ENCODE measurements at regions not wholly inside any gene's neighbourhood (a gene's known extent, or its start where the extent isn't known, plus 50 kb on each side); places are given as distances from the start of the nearest gene placed in this dataset.

GRCh38 chr11:69996451-69996850 is 81.7 kb upstream of the ANO1 start:
- CTCF ChIA-PET, result no interaction called here
- Histone ChIP-seq H3K27me3 (ENCODE audit: control insufficient read depth, insufficient read depth, low read length) (peaks cover 3% of the 10 kb centered on the region), H3K4me3 (ENCODE audit: low read depth, low read length) (no peak overlapping the region), H3K9me3 (ENCODE audit: control insufficient read depth, insufficient read depth, low read length) (peaks cover 2% of the 10 kb centered on the region), H3K27ac (ENCODE audit: low read depth, low read length) (no peak overlapping the region)
- POLR2A ChIA-PET, result no interaction called here
- TF ChIP-seq CTCF (IDR thresholded peaks at IDR 0.05; ENCODE audit: low read depth, low read length), result no peak
- DNase-seq (ENCODE audit: low read depth, low spot score), result no peak

- CTCF ChIA-PET, result no interaction called here
- DNase-seq (ENCODE audit: low read depth, low spot score), result no peak
- Histone ChIP-seq H3K9me3 (ENCODE audit: control insufficient read depth, insufficient read depth, low read length) (peaks cover 2% of the 10 kb centered on the region), H3K4me3 (ENCODE audit: low read depth, low read length) (no peak overlapping the region), H3K27me3 (ENCODE audit: control insufficient read depth, insufficient read depth, low read length) (peaks cover 2% of the 10 kb centered on the region), H3K27ac (ENCODE audit: low read depth, low read length) (no peak overlapping the region)
- POLR2A ChIA-PET, result no interaction called here
- TF ChIP-seq CTCF (IDR thresholded peaks at IDR 0.05; ENCODE audit: low read depth, low read length), result no peak
Measured at GRCh38 chr11:69997352-69997751, 80.8 kb upstream of the ANO1 start.

- no peak for TF ChIP-seq CTCF (IDR thresholded peaks at IDR 0.05; ENCODE audit: low read depth, low read length)
- CTCF ChIA-PET, result no interaction called here
Measured at GRCh38 chr11:69999721-70000120, 78.4 kb upstream of the ANO1 start.

GRCh38 chr11:70000228-70000627 is 77.9 kb upstream of the ANO1 start:
- no peak for DNase-seq (ENCODE audit: low read depth, low spot score)

More at GRCh38 chr11:69999721-70000120, 78.4 kb upstream of the ANO1 start:
- Histone ChIP-seq H3K4me3 (ENCODE audit: low read depth, low read length) (no peak overlapping the region), H3K27me3 (ENCODE audit: control insufficient read depth, insufficient read depth, low read length) (no peaks in the 10 kb centered on the region), H3K9me3 (ENCODE audit: control insufficient read depth, insufficient read depth, low read length) (no peaks in the 10 kb centered on the region; the same call in 1 of the 2 replicates), H3K27ac (ENCODE audit: low read depth, low read length) (no peak overlapping the region)
- DNase-seq (ENCODE audit: low read depth, low spot score), result no peak
- POLR2A ChIA-PET, result interaction anchor here (0.6 kb wide), 1 partner anchor 128 kb away, joined by 3 read pairs; no protein-coding TSS in a partner anchor

GRCh38 chr11:70001246-70001645 is 76.9 kb upstream of the ANO1 start:
- no peaks in the 10 kb centered on the region for H3K27me3 ChIP-seq (ENCODE audit: control insufficient read depth, insufficient read depth, low read length)
- no peak for TF ChIP-seq CTCF (IDR thresholded peaks at IDR 0.05; ENCODE audit: low read depth, low read length)
- ChIA-PET POLR2A (no interaction called here), CTCF (no interaction called here)
- H3K27ac ChIP-seq (ENCODE audit: low read depth, low read length), result no peak overlapping the region
- DNase-seq (ENCODE audit: low read depth, low spot score), result no peak
- no peak overlapping the region for H3K4me3 ChIP-seq (ENCODE audit: low read depth, low read length)
- H3K9me3 ChIP-seq (ENCODE audit: control insufficient read depth, insufficient read depth, low read length), result no peaks in the 10 kb centered on the region

More at GRCh38 chr11:70000228-70000627, 77.9 kb upstream of the ANO1 start:
- H3K27ac ChIP-seq (ENCODE audit: low read depth, low read length), result no peak overlapping the region
- no peaks in the 10 kb centered on the region for H3K27me3 ChIP-seq (ENCODE audit: control insufficient read depth, insufficient read depth, low read length)
- TF ChIP-seq CTCF (IDR thresholded peaks at IDR 0.05; ENCODE audit: low read depth, low read length), result no peak
- no peaks in the 10 kb centered on the region for H3K9me3 ChIP-seq (ENCODE audit: control insufficient read depth, insufficient read depth, low read length)
- CTCF ChIA-PET, result no interaction called here
- POLR2A ChIA-PET, result interaction anchor here (0.6 kb wide), 1 partner anchor 128 kb away, joined by 3 read pairs; no protein-coding TSS in a partner anchor
- no peak overlapping the region for H3K4me3 ChIP-seq (ENCODE audit: low read depth, low read length)

All from AG04450 (cell line).